Heart left ventricle (tissue), 13 donors: ENCODE measurements at regions not wholly inside any gene's neighbourhood (a gene's known extent, or its start where the extent isn't known, plus 50 kb on each side); places are given as distances from the start of the nearest gene placed in this dataset.

Source experiments
- POLR2A ChIP-seq, 2 donors: fragments of 450-650 bp; IDR thresholded peaks; one replicate each; pipeline ENCODE4 v1.6.1; 2017; ENCODE audit warnings: antibody characterized with exemption in 2 of 2, mild to moderate bottlenecking in 2 of 2, moderate library complexity in 2 of 2
- TF ChIP-seq, protein P1 (sequence below), 12 donors: fragments of 200-600 bp; sonication (generic) in 4 of 12; IDR thresholded peaks; one replicate each; pipeline versions ENCODE4 v1.5.0 to v1.8.0; 2018 to 2022; ENCODE audit warnings: antibody characterized with exemption in 12 of 12, mild to moderate bottlenecking in 5 of 12
- donor health status: ischemic (EF 13 %, LVEDD 7.1; RV severe dilation, severe dysfunction).
- donor health status: DM: no; HTN: yes; CAD: no.
- donor health status: DM: no; HTN: no; CAD: no.
- donor health status: ischemic (EF 25% LVEDD 6.9; RV normal size, moderate dysfunction).
- donor health status: ischemic (EF 25% LVEDD 5.7; RV mildly dilated, moderate dysfunction).
- donor health status: ischemic (EF 35%, LVEDD 5.7; RV mildly dilated, moderate dysfunction).
- donor health status: nonischemic (EF 11% LVEDD 7.7; RV severe dilation, severe dysfunction).
- donor health status: DM: yes; HTN: yes; CAD: no.
- donor health status: PGD.
- donor health status: ischemic (EF 29% LVEDD 5.4; RV normal size, mild dysfunction).
- donor health status: nonischemic (EF 23%, LVEDD 6.1; RV moderate dilation, normal function).

DNA sequence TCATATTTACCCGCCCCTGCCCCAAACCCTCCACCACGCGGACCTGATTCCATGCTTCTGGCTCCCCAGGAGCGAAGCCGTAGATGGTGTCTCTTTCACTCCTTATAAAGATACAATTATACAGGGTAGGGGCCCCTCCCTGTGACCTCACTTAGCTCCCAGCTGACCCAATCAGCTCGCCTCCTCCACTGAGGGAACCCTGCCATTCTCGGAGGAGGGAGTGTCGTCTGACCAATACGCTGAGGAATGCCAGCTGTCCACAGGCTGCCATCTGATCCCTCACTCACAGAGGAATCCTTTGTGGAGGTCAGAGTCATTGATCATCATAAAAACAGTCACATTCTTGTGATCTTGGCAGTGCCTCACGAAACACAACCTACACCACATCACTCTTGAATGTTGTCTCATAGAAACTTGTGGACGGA is 67.5 kb upstream of the INSIG1 start:
- TF ChIP-seq, protein P1, sequence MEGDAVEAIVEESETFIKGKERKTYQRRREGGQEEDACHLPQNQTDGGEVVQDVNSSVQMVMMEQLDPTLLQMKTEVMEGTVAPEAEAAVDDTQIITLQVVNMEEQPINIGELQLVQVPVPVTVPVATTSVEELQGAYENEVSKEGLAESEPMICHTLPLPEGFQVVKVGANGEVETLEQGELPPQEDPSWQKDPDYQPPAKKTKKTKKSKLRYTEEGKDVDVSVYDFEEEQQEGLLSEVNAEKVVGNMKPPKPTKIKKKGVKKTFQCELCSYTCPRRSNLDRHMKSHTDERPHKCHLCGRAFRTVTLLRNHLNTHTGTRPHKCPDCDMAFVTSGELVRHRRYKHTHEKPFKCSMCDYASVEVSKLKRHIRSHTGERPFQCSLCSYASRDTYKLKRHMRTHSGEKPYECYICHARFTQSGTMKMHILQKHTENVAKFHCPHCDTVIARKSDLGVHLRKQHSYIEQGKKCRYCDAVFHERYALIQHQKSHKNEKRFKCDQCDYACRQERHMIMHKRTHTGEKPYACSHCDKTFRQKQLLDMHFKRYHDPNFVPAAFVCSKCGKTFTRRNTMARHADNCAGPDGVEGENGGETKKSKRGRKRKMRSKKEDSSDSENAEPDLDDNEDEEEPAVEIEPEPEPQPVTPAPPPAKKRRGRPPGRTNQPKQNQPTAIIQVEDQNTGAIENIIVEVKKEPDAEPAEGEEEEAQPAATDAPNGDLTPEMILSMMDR (IDR thresholded peaks at IDR 0.05), result no peak
- TF ChIP-seq POLR2A (IDR thresholded peaks at IDR 0.05), result no peak
